ENCODE measurements at regions not wholly inside any gene's neighbourhood (a gene's known extent, or its start where the extent isn't known, plus 50 kb on each side); places are given as distances from the start of the nearest gene placed in this dataset.

GRCh38 chr1:116825207-116825719 lies 71.0 kb downstream of the CD2 start:
- peak in 2 of 5 donors; percentile 29 to 39 for DNase-seq
- intact Hi-C loops (cut with DNase I), result no loop called here
- 5 to 9% (median 7%) methylated on average over 5 of the region's 5 CpGs for WGBS, 3 donors
- no peak overlapping the region for H3K4me3 ChIP-seq
- no peak overlapping the region for H3K27ac ChIP-seq
- TF ChIP-seq CTCF (IDR thresholded peaks at IDR 0.05) (no peak), EP300 (IDR thresholded peaks at IDR 0.05) (no peak), POLR2A (IDR thresholded peaks at IDR 0.05) (no peak)
- H3K4me1 ChIP-seq (ENCODE audit: insufficient read depth), result peaks cover 2% of the 10 kb centered on the region
- H3K36me3 ChIP-seq, result no peaks in the 10 kb centered on the region
- H3K27me3 ChIP-seq, result no peaks in the 10 kb centered on the region
- no peaks in the 10 kb centered on the region for H3K9me3 ChIP-seq

GRCh38 chr1:116825720-116826438 lies 71.6 kb downstream of the CD2 start:
- WGBS, 3 donors, result 63 to 66% (median 65%) methylated on average over 10 of the region's 10 CpGs

GRCh38 chr1:116826818-116827606 lies 72.8 kb downstream of the CD2 start:
- Histone ChIP-seq H3K4me3 (no peak overlapping the region), H3K27ac (no peak overlapping the region), H3K36me3 (no peaks in the 10 kb centered on the region), H3K4me1 (ENCODE audit: insufficient read depth) (peaks cover 2% of the 10 kb centered on the region), H3K27me3 (no peaks in the 10 kb centered on the region), H3K9me3 (no peaks in the 10 kb centered on the region)
- DNase-seq, result no peak
- 65 to 72% (median 67%) methylated on average over 9 of the region's 9 CpGs for WGBS, 3 donors
- intact Hi-C loops (cut with DNase I), result no loop called here
- TF ChIP-seq EP300 (IDR thresholded peaks at IDR 0.05), result no peak
- TF ChIP-seq CTCF (IDR thresholded peaks at IDR 0.05), result no peak
- TF ChIP-seq POLR2A (IDR thresholded peaks at IDR 0.05), result no peak

More at GRCh38 chr1:116825720-116826438, 71.6 kb downstream of the CD2 start:
- Histone ChIP-seq H3K4me1 (ENCODE audit: insufficient read depth) (peaks cover 2% of the 10 kb centered on the region), H3K27ac (no peak overlapping the region), H3K9me3 (no peaks in the 10 kb centered on the region), H3K27me3 (no peaks in the 10 kb centered on the region), H3K4me3 (no peak overlapping the region), H3K36me3 (no peaks in the 10 kb centered on the region)
- no peak for DNase-seq
- intact Hi-C loops (cut with DNase I), result no loop called here
- no peak for TF ChIP-seq EP300 (IDR thresholded peaks at IDR 0.05)
- no peak for TF ChIP-seq CTCF (IDR thresholded peaks at IDR 0.05)
- TF ChIP-seq POLR2A (IDR thresholded peaks at IDR 0.05), result no peak

GRCh38 chr1:116827607-116828105 lies 73.4 kb downstream of the CD2 start:
- no peak overlapping the region for H3K27ac ChIP-seq
- no peaks in the 10 kb centered on the region for H3K9me3 ChIP-seq
- no peaks in the 10 kb centered on the region for H3K27me3 ChIP-seq
- intact Hi-C loops (cut with DNase I), result no loop called here
- H3K4me1 ChIP-seq (ENCODE audit: insufficient read depth), result peaks cover 2% of the 10 kb centered on the region
- H3K36me3 ChIP-seq, result no peaks in the 10 kb centered on the region
- TF ChIP-seq CTCF (IDR thresholded peaks at IDR 0.05), result no peak
- no peak for TF ChIP-seq POLR2A (IDR thresholded peaks at IDR 0.05)
- no peak for TF ChIP-seq EP300 (IDR thresholded peaks at IDR 0.05)
- no peak for DNase-seq
- no peak overlapping the region for H3K4me3 ChIP-seq
- WGBS, 3 donors, result 90 to 96% (median 94%) methylated on average over 2 of the region's 2 CpGs
